Stomach (tissue), 4 donors: ENCODE measurements at regions not wholly inside any gene's neighbourhood (a gene's known extent, or its start where the extent isn't known, plus 50 kb on each side); places are given as distances from the start of the nearest gene placed in this dataset.

Source experiments
- CTCF ChIP-seq, 7 experiments: fragments of 450-650 bp in 4 of 7; fragments of 200-600 bp in 3 of 7; sonication (generic) in 3 of 7; IDR thresholded peaks; one replicate each; pipeline ENCODE4 v1.5.1; 2016 to 2019; ENCODE audit warnings: antibody characterized with exemption in 7 of 7, control low read depth in 2 of 7, mild to moderate bottlenecking in 1 of 7
- EP300 ChIP-seq: sonication (generic); formaldehyde crosslinking; IDR thresholded peaks from one replicate; pipeline ENCODE4 v1.6.1; 2017; ENCODE audit warnings: antibody characterized with exemption
- POLR2A ChIP-seq, 4 donors: fragments of 450-650 bp; IDR thresholded peaks; one replicate each; pipeline ENCODE4 v1.6.1; 2016; ENCODE audit warnings: antibody characterized with exemption in 4 of 4, control low read depth in 2 of 4, mild to moderate bottlenecking in 1 of 4, moderate library complexity in 1 of 4
- POLR2AphosphoS5 ChIP-seq, 3 donors: sonication (generic); formaldehyde crosslinking; IDR thresholded peaks; one replicate each; pipeline ENCODE4 v1.6.1; 2016; ENCODE audit warnings: antibody characterized with exemption in 3 of 3

DNA sequence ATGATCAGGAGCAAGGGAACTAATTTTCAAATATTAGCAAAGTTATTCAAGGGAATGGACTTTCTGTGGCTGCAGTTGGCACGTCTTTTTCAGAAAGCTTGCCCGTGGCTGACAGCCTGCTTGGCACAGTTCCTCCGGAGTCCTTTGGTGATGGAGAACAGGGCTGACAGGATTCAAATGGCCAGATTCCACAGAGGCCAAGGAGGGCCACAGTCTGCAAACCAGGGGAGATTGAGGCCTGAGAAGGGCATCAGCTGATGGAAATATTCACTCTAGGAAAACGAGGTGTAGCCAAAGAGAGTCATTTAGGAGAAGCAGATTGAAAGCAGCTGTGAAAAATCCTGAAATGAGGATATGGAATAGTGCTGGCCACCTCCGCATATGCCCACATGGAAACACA lies 178.3 kb downstream of the EMP1 start:
- TF ChIP-seq POLR2AphosphoS5 (IDR thresholded peaks at IDR 0.05) (no peak), CTCF (IDR thresholded peaks at IDR 0.05) (no peak), EP300 (no peak), POLR2A (IDR thresholded peaks at IDR 0.05) (no peak)
